Naive B cell (primary cell): ENCODE measurements at regions not wholly inside any gene's neighbourhood (a gene's known extent, or its start where the extent isn't known, plus 50 kb on each side); places are given as distances from the start of the nearest gene placed in this dataset.

Source experiments
- ATAC-seq, 2 donors: fragments of 150-1000 bp; cut with Tn5 transposase; 2 replicates each; pipeline ENCODE4 v1.10.0; 2021; ENCODE audit warnings: low read depth in 2 of 2, mild to moderate bottlenecking in 2 of 2, moderate library complexity in 2 of 2
- DNase-seq: peaks from one replicate; pipeline ENCODE4 v3.0.0; 2022
- H3K27ac Mint-ChIP-seq, 6 donors: one replicate each; pipeline ENCODE4 v1.8.0; 2020 to 2022; ENCODE audit warnings: mild to moderate bottlenecking in 6 of 6, mixed read lengths in 6 of 6, moderate library complexity in 5 of 6, inconsistent platforms in 2 of 6
- H3K27me3 Mint-ChIP-seq, 3 donors: one replicate each; pipeline ENCODE4 v1.8.0; 2021 to 2022; ENCODE audit warnings: mixed read lengths in 3 of 3, mild to moderate bottlenecking in 1 of 3
- H3K36me3 Mint-ChIP-seq, 2 donors: one replicate each; pipeline ENCODE4 v1.8.0; 2020 to 2022; ENCODE audit warnings: mixed read lengths in 2 of 2, inconsistent platforms in 1 of 2, mild to moderate bottlenecking in 1 of 2
- H3K4me1 Mint-ChIP-seq, 3 donors: one replicate each; pipeline ENCODE4 v1.8.0; 2020 to 2022; ENCODE audit warnings: mixed read lengths in 3 of 3, inconsistent platforms in 1 of 3, mild to moderate bottlenecking in 1 of 3, moderate library complexity in 1 of 3
- H3K4me3 Mint-ChIP-seq, 8 donors: one replicate each; pipeline ENCODE4 v1.8.0; 2020 to 2022; ENCODE audit warnings: mild to moderate bottlenecking in 8 of 8, mixed read lengths in 8 of 8, moderate library complexity in 8 of 8, inconsistent platforms in 2 of 8
- H3K9me3 Mint-ChIP-seq, 7 donors: one replicate each; pipeline ENCODE4 v1.8.0; 2020 to 2022; ENCODE audit warnings: mixed read lengths in 7 of 7, mild to moderate bottlenecking in 5 of 7, inconsistent platforms in 2 of 7, moderate library complexity in 1 of 7

GRCh38 chrX:39653691-39654090 lies 444.1 kb downstream of the BCOR start:
- no peak for ATAC-seq
- Mint-ChIP-seq H3K9me3 (peaks cover 0 to 2% (median 0%) of the 10 kb centered on the region in 7 donors), H3K27ac (no peak overlapping the region), H3K36me3 (no peaks in the 10 kb centered on the region), H3K27me3 (peaks cover 4 to 42% (median 15%) of the 10 kb centered on the region in 3 donors), H3K4me3 (no peak overlapping the region), H3K4me1 (no peaks in the 10 kb centered on the region)
- DNase-seq: no peak

- H3K4me1 Mint-ChIP-seq: no peaks in the 10 kb centered on the region
- H3K27me3 Mint-ChIP-seq: peaks cover 4 to 42% (median 15%) of the 10 kb centered on the region in 3 donors
- peaks cover 0 to 4% (median 0%) of the 10 kb centered on the region in 7 donors for H3K9me3 Mint-ChIP-seq
- H3K36me3 Mint-ChIP-seq: no peaks in the 10 kb centered on the region
- no peak for ATAC-seq
- no peak overlapping the region for H3K4me3 Mint-ChIP-seq
- peak overlapping the region in 1 of 6 donors; percentile 8 for H3K27ac Mint-ChIP-seq
- no peak for DNase-seq
Observed at GRCh38 chrX:39654183-39654925, 443.4 kb downstream of the BCOR start.

- H3K9me3 Mint-ChIP-seq: peaks cover 0 to 8% (median 0%) of the 10 kb centered on the region in 7 donors
- no peaks in the 10 kb centered on the region for H3K36me3 Mint-ChIP-seq
- H3K4me3 Mint-ChIP-seq: no peak overlapping the region
- H3K4me1 Mint-ChIP-seq: no peaks in the 10 kb centered on the region
- peaks cover 4 to 42% (median 15%) of the 10 kb centered on the region in 3 donors for H3K27me3 Mint-ChIP-seq
- DNase-seq: no peak
- H3K27ac Mint-ChIP-seq: peak overlapping the region in 1 of 6 donors; percentile 8
- no peak for ATAC-seq
Observed at GRCh38 chrX:39654952-39655351, 442.8 kb downstream of the BCOR start.

GRCh38 chrX:39661116-39661907 lies 436.4 kb downstream of the BCOR start:
- no peaks in the 10 kb centered on the region for H3K4me1 Mint-ChIP-seq
- ATAC-seq: no peak
- H3K27me3 Mint-ChIP-seq: no peaks in the 10 kb centered on the region
- H3K4me3 Mint-ChIP-seq: no peak overlapping the region
- peaks cover 0 to 6% (median 0%) of the 10 kb centered on the region in 7 donors for H3K9me3 Mint-ChIP-seq
- H3K27ac Mint-ChIP-seq: peak overlapping the region in 1 of 6 donors; percentile 51
- no peak for DNase-seq
- no peaks in the 10 kb centered on the region for H3K36me3 Mint-ChIP-seq

- no peak for ATAC-seq
- H3K4me3 Mint-ChIP-seq: no peak overlapping the region
- no peaks in the 10 kb centered on the region for H3K36me3 Mint-ChIP-seq
- no peaks in the 10 kb centered on the region for H3K4me1 Mint-ChIP-seq
- no peak overlapping the region for H3K27ac Mint-ChIP-seq
- no peaks in the 10 kb centered on the region for H3K9me3 Mint-ChIP-seq
- DNase-seq: no peak
- peaks cover 0 to 14% (median 0%) of the 10 kb centered on the region in 3 donors for H3K27me3 Mint-ChIP-seq
Observed at GRCh38 chrX:39665830-39666518, 431.8 kb downstream of the BCOR start.

GRCh38 chrX:39667191-39667590 lies 430.6 kb downstream of the BCOR start:
- no peaks in the 10 kb centered on the region for H3K4me1 Mint-ChIP-seq
- H3K36me3 Mint-ChIP-seq: peaks cover 0 to 5% of the 10 kb centered on the region in 2 donors
- H3K4me3 Mint-ChIP-seq: no peak overlapping the region
- no peak overlapping the region for H3K27ac Mint-ChIP-seq
- H3K9me3 Mint-ChIP-seq: peaks cover 0 to 3% (median 0%) of the 10 kb centered on the region in 7 donors
- peaks cover 3 to 24% (median 7%) of the 10 kb centered on the region in 3 donors for H3K27me3 Mint-ChIP-seq
- DNase-seq (no peak), ATAC-seq (no peak)

GRCh38 chrX:39667736-39668482 lies 429.8 kb downstream of the BCOR start:
- no peak for ATAC-seq
- Mint-ChIP-seq H3K4me3 (no peak overlapping the region), H3K27me3 (peaks cover 3 to 31% (median 7%) of the 10 kb centered on the region in 3 donors)

GRCh38 chrX:39669668-39670067 lies 428.1 kb downstream of the BCOR start:
- Mint-ChIP-seq H3K27ac (peak overlapping the region in 1 of 6 donors; percentile 43), H3K4me3 (no peak overlapping the region), H3K4me1 (no peaks in the 10 kb centered on the region), H3K27me3 (peaks cover 7 to 40% (median 8%) of the 10 kb centered on the region in 3 donors), H3K36me3 (peaks cover 0 to 5% of the 10 kb centered on the region in 2 donors), H3K9me3 (peaks cover 0 to 10% (median 0%) of the 10 kb centered on the region in 7 donors)
- ATAC-seq (no peak), DNase-seq (no peak)

More at GRCh38 chrX:39667736-39668482, 429.8 kb downstream of the BCOR start:
- Mint-ChIP-seq H3K4me1 (no peaks in the 10 kb centered on the region), H3K36me3 (peaks cover 0 to 5% of the 10 kb centered on the region in 2 donors), H3K9me3 (peaks cover 0 to 8% (median 0%) of the 10 kb centered on the region in 7 donors), H3K27ac (peak overlapping the region in 1 of 6 donors; percentile 17)
- no peak for DNase-seq

GRCh38 chrX:39670281-39670680 lies 427.5 kb downstream of the BCOR start:
- Mint-ChIP-seq H3K27me3 (peaks cover 7 to 40% (median 8%) of the 10 kb centered on the region in 3 donors), H3K9me3 (peaks cover 0 to 10% (median 0%) of the 10 kb centered on the region in 7 donors), H3K27ac (no peak overlapping the region), H3K4me3 (no peak overlapping the region), H3K4me1 (no peaks in the 10 kb centered on the region), H3K36me3 (peaks cover 0 to 5% of the 10 kb centered on the region in 2 donors)
- no peak for DNase-seq
- ATAC-seq: no peak

- no peak overlapping the region for H3K4me3 Mint-ChIP-seq
- no peak for ATAC-seq
- peaks cover 0 to 5% of the 10 kb centered on the region in 2 donors for H3K36me3 Mint-ChIP-seq
- no peaks in the 10 kb centered on the region for H3K4me1 Mint-ChIP-seq
- H3K27ac Mint-ChIP-seq: no peak overlapping the region
- H3K9me3 Mint-ChIP-seq: peaks cover 0 to 10% (median 0%) of the 10 kb centered on the region in 7 donors
- H3K27me3 Mint-ChIP-seq: peaks cover 7 to 40% (median 8%) of the 10 kb centered on the region in 3 donors
- no peak for DNase-seq
Observed at GRCh38 chrX:39672405-39672804, 425.4 kb downstream of the BCOR start.

- peaks cover 7 to 34% (median 8%) of the 10 kb centered on the region in 3 donors for H3K27me3 Mint-ChIP-seq
- peaks cover 0 to 5% of the 10 kb centered on the region in 2 donors for H3K36me3 Mint-ChIP-seq
- no peak for ATAC-seq
- H3K9me3 Mint-ChIP-seq: peaks cover 0 to 10% (median 0%) of the 10 kb centered on the region in 7 donors
- no peak for DNase-seq
- H3K4me1 Mint-ChIP-seq: no peaks in the 10 kb centered on the region
- peak overlapping the region in 1 of 8 donors; percentile 41 for H3K4me3 Mint-ChIP-seq
- H3K27ac Mint-ChIP-seq: peak overlapping the region in 2 of 6 donors; percentile 68 to 89
Observed at GRCh38 chrX:39674490-39675161, 423.1 kb downstream of the BCOR start.

- no peak for ATAC-seq
- Mint-ChIP-seq H3K4me1 (no peaks in the 10 kb centered on the region), H3K9me3 (peaks cover 0 to 10% (median 0%) of the 10 kb centered on the region in 7 donors), H3K36me3 (peaks cover 0 to 5% of the 10 kb centered on the region in 2 donors), H3K4me3 (no peak overlapping the region), H3K27ac (peak overlapping the region in 1 of 6 donors; percentile 89), H3K27me3 (peaks cover 7 to 32% (median 8%) of the 10 kb centered on the region in 3 donors)
- no peak for DNase-seq
Observed at GRCh38 chrX:39675162-39675553, 422.6 kb downstream of the BCOR start.
